Neural crest cell (in vitro differentiated cells): ENCODE measurements at regions not wholly inside any gene's neighbourhood (a gene's known extent, or its start where the extent isn't known, plus 50 kb on each side); places are given as distances from the start of the nearest gene placed in this dataset.

ENCODE experiments used
- DNase-seq: peaks from one replicate; pipeline ENCODE4 v3.0.0; 2021; ENCODE audit warnings: low read depth, mixed read lengths, low spot score
- H3K27ac Mint-ChIP-seq: one replicate; pipeline ENCODE4 v1.8.0; 2021; ENCODE audit warnings: mild to moderate bottlenecking, mixed read lengths; ENCODE audit not compliant: unreplicated experiment
- H3K27me3 Mint-ChIP-seq: 2 replicates; pipeline ENCODE4 v1.8.0; 2021; ENCODE audit warnings: low read depth, mild to moderate bottlenecking, mixed read lengths
- H3K36me3 Mint-ChIP-seq: 2 replicates; pipeline ENCODE4 v1.8.0; 2021; ENCODE audit warnings: low read depth, mild to moderate bottlenecking, mixed read lengths
- H3K4me1 Mint-ChIP-seq: 2 replicates; pipeline ENCODE4 v1.8.0; 2021; ENCODE audit warnings: mixed read lengths
- H3K4me3 Mint-ChIP-seq: one replicate; pipeline ENCODE4 v1.8.0; 2021; ENCODE audit warnings: mild to moderate bottlenecking, mixed read lengths
- H3K9me3 Mint-ChIP-seq: 2 replicates; pipeline ENCODE4 v1.8.0; 2021; ENCODE audit warnings: mixed read lengths
- CTCF ChIP-seq: fragments of 200-600 bp; sonication (generic); conservative IDR thresholded peaks from 2 replicates; pipeline ENCODE4 v1.5.0; 2021; ENCODE audit warnings: antibody characterized with exemption, mild to moderate bottlenecking

GRCh38 chr7:46649876-46650275 is 728.8 kb upstream of the IGFBP3 start:
- Mint-ChIP-seq H3K27me3 (no peaks in the 10 kb centered on the region), H3K9me3 (peaks cover 3% of the 10 kb centered on the region), H3K27ac (no peak overlapping the region), H3K4me1 (peaks cover 4% of the 10 kb centered on the region), H3K4me3 (no peak overlapping the region), H3K36me3 (peaks cover 6% of the 10 kb centered on the region)
- no peak for TF ChIP-seq CTCF
- DNase-seq: no peak

GRCh38 chr7:46637793-46638735 is 717.0 kb upstream of the IGFBP3 start:
- Mint-ChIP-seq H3K36me3 (no peaks in the 10 kb centered on the region), H3K27ac (no peak overlapping the region), H3K9me3 (peaks cover 2% of the 10 kb centered on the region), H3K27me3 (no peaks in the 10 kb centered on the region), H3K4me3 (no peak overlapping the region), H3K4me1 (peaks cover 10% of the 10 kb centered on the region)
- no peak for DNase-seq
- TF ChIP-seq CTCF: no peak

GRCh38 chr7:46636022-46636421 is 715.0 kb upstream of the IGFBP3 start:
- no peak for DNase-seq
- peaks cover 10% of the 10 kb centered on the region for H3K4me1 Mint-ChIP-seq
- no peak overlapping the region for H3K4me3 Mint-ChIP-seq
- H3K36me3 Mint-ChIP-seq: no peaks in the 10 kb centered on the region
- no peaks in the 10 kb centered on the region for H3K27me3 Mint-ChIP-seq
- H3K27ac Mint-ChIP-seq: peak overlapping the region; percentile 57
- peaks cover 2% of the 10 kb centered on the region for H3K9me3 Mint-ChIP-seq
- TF ChIP-seq CTCF: no peak

GRCh38 chr7:46633630-46634240 is 712.7 kb upstream of the IGFBP3 start:
- Mint-ChIP-seq H3K27me3 (no peaks in the 10 kb centered on the region), H3K27ac (no peak overlapping the region), H3K4me3 (no peak overlapping the region), H3K4me1 (peaks cover 10% of the 10 kb centered on the region), H3K9me3 (peaks cover 2% of the 10 kb centered on the region), H3K36me3 (no peaks in the 10 kb centered on the region)
- TF ChIP-seq CTCF: no peak
- DNase-seq: no peak

- no peak overlapping the region for H3K27ac Mint-ChIP-seq
- no peak overlapping the region for H3K4me3 Mint-ChIP-seq
- no peaks in the 10 kb centered on the region for H3K36me3 Mint-ChIP-seq
- no peak for TF ChIP-seq CTCF
- DNase-seq: no peak
- peaks cover 2% of the 10 kb centered on the region for H3K9me3 Mint-ChIP-seq
- H3K4me1 Mint-ChIP-seq: peaks cover 10% of the 10 kb centered on the region
- H3K27me3 Mint-ChIP-seq: no peaks in the 10 kb centered on the region
These were observed 712.1 kb upstream of the IGFBP3 start for GRCh38 chr7:46633200-46633599.
